H9 (cell line): ENCODE measurements at regions not wholly inside any gene's neighbourhood (a gene's known extent, or its start where the extent isn't known, plus 50 kb on each side); places are given as distances from the start of the nearest gene placed in this dataset.
"Not testable (repeated sequence)": the region's sequence is repeated elsewhere in the genome, so short reads cannot be mapped to it uniquely, and the experiment has no call there.

Experiments used
- DNase-seq: peaks from one replicate; pipeline ENCODE4 v3.0.0-alpha.2; 2017
- H2AFZ ChIP-seq: one replicate; pipeline ENCODE4 v1.6.1; 2013; ENCODE audit warnings: mild to moderate bottlenecking, low read length, control low read depth, moderate library complexity
- H2AK5ac ChIP-seq: 2 replicates; pipeline ENCODE4 v1.6.1; 2013; ENCODE audit warnings: low read length, control low read depth, mixed read lengths; ENCODE audit not compliant: insufficient read length
- H2BK120ac ChIP-seq: one replicate; pipeline ENCODE4 v1.6.1; 2013; ENCODE audit warnings: low read depth, mild to moderate bottlenecking, low read length, control low read depth, inconsistent platforms; ENCODE audit not compliant: poor library complexity, severe bottlenecking
- H2BK12ac ChIP-seq: 2 replicates; pipeline ENCODE4 v1.6.1; 2013; ENCODE audit warnings: low read length, control low read depth, mixed read lengths, low read depth; ENCODE audit not compliant: insufficient read length
- H2BK15ac ChIP-seq: 2 replicates; pipeline ENCODE4 v1.6.1; 2013; ENCODE audit warnings: low read depth, low read length, control low read depth
- H2BK20ac ChIP-seq: one replicate; pipeline ENCODE4 v1.6.1; 2013; ENCODE audit warnings: low read depth, mild to moderate bottlenecking, low read length, control low read depth, inconsistent platforms; ENCODE audit not compliant: poor library complexity, severe bottlenecking
- H2BK5ac ChIP-seq: 2 replicates; pipeline ENCODE4 v1.6.1; 2013; ENCODE audit warnings: low read length, control low read depth, mixed read lengths; ENCODE audit not compliant: insufficient read length
- H3K14ac ChIP-seq: 2 replicates; pipeline ENCODE4 v1.6.1; 2013; ENCODE audit warnings: low read length, control low read depth; ENCODE audit not compliant: insufficient read depth
- H3K18ac ChIP-seq: 2 replicates; pipeline ENCODE4 v1.6.1; 2013; ENCODE audit warnings: low read depth, mild to moderate bottlenecking, mixed read lengths, low read length, control low read depth; ENCODE audit not compliant: insufficient read length
- H3K23ac ChIP-seq: 2 replicates; pipeline ENCODE4 v1.6.1; 2013; ENCODE audit warnings: low read length, control low read depth, mixed read lengths, low read depth; ENCODE audit not compliant: insufficient read length
- H3K23me2 ChIP-seq: 2 replicates; pipeline ENCODE4 v1.6.1; 2013; ENCODE audit warnings: low read depth, mild to moderate bottlenecking, mixed read lengths, low read length, control low read depth; ENCODE audit not compliant: insufficient read length, poor library complexity, severe bottlenecking
- H3K27ac ChIP-seq: 2 replicates; pipeline ENCODE4 v1.5.1; 2013; ENCODE audit warnings: low read length, control low read depth, mixed read lengths, low read depth; ENCODE audit not compliant: insufficient read length
- H3K27me3 ChIP-seq: 2 replicates; pipeline ENCODE4 v1.6.1; 2013; ENCODE audit warnings: low read length, control low read depth, inconsistent platforms; ENCODE audit not compliant: insufficient read depth
- H3K4ac ChIP-seq: 2 replicates; pipeline ENCODE4 v1.6.1; 2013; ENCODE audit warnings: low read depth, mild to moderate bottlenecking, control low read depth, inconsistent platforms, low read length, moderate library complexity
- H3K4me1 ChIP-seq: 2 replicates; pipeline ENCODE4 v1.6.1; 2013; ENCODE audit warnings: low read length, control low read depth, inconsistent platforms; ENCODE audit not compliant: insufficient read depth
- H3K4me2 ChIP-seq: 2 replicates; pipeline ENCODE4 v1.6.1; 2013; ENCODE audit warnings: low read length, control low read depth, mixed read lengths; ENCODE audit not compliant: insufficient read length, insufficient read depth
- H3K56ac ChIP-seq: 2 replicates; pipeline ENCODE4 v1.6.1; 2013; ENCODE audit warnings: low read depth, mild to moderate bottlenecking, mixed read lengths, low read length, control low read depth; ENCODE audit not compliant: insufficient read length
- H3K79me1 ChIP-seq: 2 replicates; pipeline ENCODE4 v1.6.1; 2013; ENCODE audit warnings: low read depth, mild to moderate bottlenecking, moderate library complexity, low read length, control low read depth, inconsistent platforms; ENCODE audit not compliant: insufficient read depth, poor library complexity, severe bottlenecking
- H3K79me2 ChIP-seq: 2 replicates; pipeline ENCODE4 v1.6.1; 2013; ENCODE audit warnings: low read length, control low read depth, inconsistent platforms; ENCODE audit not compliant: insufficient read depth
- H3K9ac ChIP-seq: 2 replicates; pipeline ENCODE4 v1.6.1; 2013; ENCODE audit warnings: low read length, control low read depth, mixed read lengths; ENCODE audit not compliant: insufficient read length; ENCODE audit errors: extremely low read depth
- H3K9me3 ChIP-seq: one replicate; pipeline ENCODE4 v1.6.1; 2013; ENCODE audit warnings: low read depth, low read length, inconsistent platforms; ENCODE audit not compliant: control insufficient read depth
- H3T11ph ChIP-seq: one replicate; pipeline ENCODE4 v1.6.1; 2013; ENCODE audit warnings: mild to moderate bottlenecking, low read length, control low read depth, inconsistent platforms
- H4K20me1 ChIP-seq: one replicate; pipeline ENCODE4 v1.6.1; 2013; ENCODE audit not compliant: control insufficient read depth, insufficient read length, insufficient read depth
- H4K5ac ChIP-seq: 2 replicates; pipeline ENCODE4 v1.6.1; 2013; ENCODE audit warnings: low read depth, mild to moderate bottlenecking, mixed read lengths, low read length, control low read depth; ENCODE audit not compliant: insufficient read length
- H4K8ac ChIP-seq: replicated peaks from 2 replicates; pipeline ENCODE4 v1.6.1; 2013; ENCODE audit warnings: low read length, control low read depth, mixed read lengths, low read depth; ENCODE audit not compliant: insufficient read length
- H4K91ac ChIP-seq: 2 replicates; pipeline ENCODE4 v1.6.1; 2013; ENCODE audit warnings: low read depth, mild to moderate bottlenecking, moderate library complexity, mixed read lengths, low read length, control low read depth; ENCODE audit not compliant: insufficient read length
- H3K27ac Mint-ChIP-seq, 3 experiments: 2 replicates in 2 of 3; 3 replicates in 1 of 3; pipeline ENCODE4 v1.8.0; 2020 to 2021; ENCODE audit warnings: mixed read lengths in 3 of 3, mild to moderate bottlenecking in 1 of 3, moderate library complexity in 1 of 3
- H3K27me3 Mint-ChIP-seq: 2 replicates; pipeline ENCODE4 v1.8.0; 2021; ENCODE audit warnings: low read depth, mild to moderate bottlenecking, moderate library complexity, mixed read lengths
- H3K36me3 Mint-ChIP-seq, 3 experiments: 2 replicates in 2 of 3; 3 replicates in 1 of 3; pipeline ENCODE4 v1.8.0; 2020 to 2021; ENCODE audit warnings: low read depth in 3 of 3, mixed read lengths in 3 of 3; ENCODE audit not compliant: insufficient read depth in 1 of 3
- H3K4me1 Mint-ChIP-seq, 2 experiments: 2 replicates each; pipeline ENCODE4 v1.8.0; 2020; ENCODE audit warnings: mixed read lengths in 2 of 2
- H3K4me3 Mint-ChIP-seq, 2 experiments: 2 replicates in 1 of 2; 3 replicates in 1 of 2; pipeline ENCODE4 v1.8.0; 2020 to 2021; ENCODE audit warnings: mild to moderate bottlenecking in 2 of 2, mixed read lengths in 2 of 2, moderate library complexity in 1 of 2
- H3K9me3 Mint-ChIP-seq, 2 experiments: 2 replicates in 1 of 2; 3 replicates in 1 of 2; pipeline ENCODE4 v1.8.0; 2020; ENCODE audit warnings: mild to moderate bottlenecking in 2 of 2, mixed read lengths in 2 of 2, moderate library complexity in 1 of 2
- CTCF ChIP-seq: fragments of 200-600 bp; sonication (generic); conservative IDR thresholded peaks from 3 replicates; pipeline ENCODE4 v1.8.0; 2021; ENCODE audit warnings: antibody characterized with exemption, mild to moderate bottlenecking
- WGBS: extraction: QIAGEN DNeasy Blood & Tissue Kit; methylation state at CpG from one replicate; pipeline ENCODE4 v1.1.7; 2013; ENCODE audit warnings: missing lambda C conversion rate, low lambda C conversion rate, mixed read lengths; ENCODE audit not compliant: insufficient read length; ENCODE audit errors: extremely low coverage; 5-methylcytosine and 5-hydroxymethylcytosine counted together

GRCh38 chr19:31483226-31483857 lies 134.1 kb upstream of the TSHZ3 start:
- H3K79me1 ChIP-seq, result no peaks in the 10 kb centered on the region
- DNase-seq, result no peak
- Mint-ChIP-seq H3K27ac (no peak overlapping the region), H3K9me3 (peaks cover 51 to 58% of the 10 kb centered on the region in 2 experiments), H3K4me3 (no peak overlapping the region), H3K36me3 (peaks cover 17 to 53% (median 32%) of the 10 kb centered on the region in 3 experiments), H3K27me3 (no peaks in the 10 kb centered on the region; the same call in 1 of the 2 replicates), H3K4me1 (peaks cover 9 to 11% of the 10 kb centered on the region in 2 experiments)
- no peak overlapping the region for H3K9ac ChIP-seq
- H3K4ac ChIP-seq, result no peak overlapping the region
- H2BK5ac ChIP-seq, result no peak overlapping the region
- H3K23ac ChIP-seq, result no peak overlapping the region
- H4K5ac ChIP-seq, result no peak overlapping the region
- no peak overlapping the region for H3K18ac ChIP-seq
- no peaks in the 10 kb centered on the region for H3K27me3 ChIP-seq
- H2AK5ac ChIP-seq, result no peak overlapping the region
- no peak overlapping the region for H3T11ph ChIP-seq
- no peaks in the 10 kb centered on the region for H3K4me1 ChIP-seq
- H3K27ac ChIP-seq, result no peak overlapping the region
- H2BK12ac ChIP-seq, result no peak overlapping the region
- no peak overlapping the region for H3K56ac ChIP-seq
- no peaks in the 10 kb centered on the region for H3K23me2 ChIP-seq
- H4K8ac ChIP-seq, result no peak overlapping the region
- no peaks in the 10 kb centered on the region for H3K79me2 ChIP-seq
- H2BK120ac ChIP-seq, result no peak overlapping the region
- H2BK15ac ChIP-seq, result no peak overlapping the region
- H2AFZ ChIP-seq, result no peak overlapping the region
- no peak overlapping the region for H3K4me2 ChIP-seq
- TF ChIP-seq CTCF, result no peak
- no peak overlapping the region for H3K14ac ChIP-seq
- H3K9me3 ChIP-seq, result peaks cover 24% of the 10 kb centered on the region
- H2BK20ac ChIP-seq, result no peak overlapping the region
- H4K91ac ChIP-seq, result no peak overlapping the region
- H4K20me1 ChIP-seq, result no peaks in the 10 kb centered on the region

DNA sequence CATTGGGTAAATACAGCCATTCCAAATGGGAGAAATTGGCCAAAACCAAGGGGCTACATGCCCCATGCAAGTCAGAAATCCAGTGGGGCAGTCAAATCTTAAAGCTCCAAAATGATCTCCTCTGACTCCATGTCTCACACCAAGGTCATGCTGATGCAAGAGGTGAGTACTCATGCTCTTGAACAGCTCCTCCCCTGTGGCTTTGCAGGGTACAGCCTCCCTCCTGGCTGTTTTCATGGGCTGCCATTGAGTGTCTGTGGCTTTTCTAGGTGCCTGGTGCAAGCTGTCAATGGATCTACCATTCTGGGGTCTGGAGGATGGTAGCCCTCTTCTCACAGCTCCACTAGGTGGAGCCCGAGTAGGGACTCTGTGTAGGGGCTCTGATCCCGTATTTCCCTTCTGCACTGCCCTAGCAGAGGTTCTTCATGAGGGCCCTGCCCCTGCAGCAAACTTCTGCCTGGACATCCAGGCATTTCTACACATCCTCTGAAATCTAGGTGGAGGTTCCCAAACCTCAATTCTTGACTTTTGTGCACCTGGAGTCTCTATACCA lies 135.7 kb upstream of the TSHZ3 start:
- H3K23me2 ChIP-seq, H3K4me2 ChIP-seq, H2BK120ac ChIP-seq, H3K79me2 ChIP-seq, H2BK20ac ChIP-seq, H3K14ac ChIP-seq, H3K4me1 ChIP-seq, H4K20me1 ChIP-seq, H3K18ac ChIP-seq, H3K56ac ChIP-seq, H3K27ac ChIP-seq, H4K5ac ChIP-seq, H3K27ac Mint-ChIP-seq, H3K4me3 Mint-ChIP-seq, H3K27me3 ChIP-seq, H3K4me1 Mint-ChIP-seq, H3K9ac ChIP-seq, H2BK5ac ChIP-seq, H4K8ac ChIP-seq, H2AFZ ChIP-seq, H3K4ac ChIP-seq, H4K91ac ChIP-seq, H3K27me3 Mint-ChIP-seq, H3K79me1 ChIP-seq, DNase-seq, H3T11ph ChIP-seq, H2BK15ac ChIP-seq, H3K23ac ChIP-seq, H2BK12ac ChIP-seq, H2AK5ac ChIP-seq: not testable (repeated sequence)
- WGBS, result no CpG with 5 or more reads among the region's 2 CpGs
- Mint-ChIP-seq H3K36me3 (peaks cover 17 to 53% (median 32%) of the 10 kb centered on the region in 3 experiments), H3K9me3 (peaks cover 51 to 59% of the 10 kb centered on the region in 2 experiments)
- peaks cover 24% of the 10 kb centered on the region for H3K9me3 ChIP-seq
